Spinal cord (tissue), 9 donors: ENCODE measurements at regions not wholly inside any gene's neighbourhood (a gene's known extent, or its start where the extent isn't known, plus 50 kb on each side); places are given as distances from the start of the nearest gene placed in this dataset.

Source experiments
- DNase-seq, 6 donors: peaks; one replicate each; pipeline versions ENCODE4 v3.0.0 to v3.0.0-alpha.2; 2013 to 2015; ENCODE audit warnings: low spot score in 6 of 6, low read depth in 4 of 6
- H3K27ac ChIP-seq: one replicate; pipeline ENCODE4 v1.5.1; 2013; ENCODE audit warnings: low read depth, low read length, control low read depth
- H3K27me3 ChIP-seq: one replicate; pipeline ENCODE4 v1.6.1; 2013; ENCODE audit warnings: low read length; ENCODE audit not compliant: control insufficient read depth, insufficient read depth
- H3K36me3 ChIP-seq: one replicate; pipeline ENCODE4 v1.6.1; 2013; ENCODE audit warnings: low read length; ENCODE audit not compliant: control insufficient read depth, insufficient read depth
- H3K4me1 ChIP-seq: one replicate; pipeline ENCODE4 v1.6.1; 2013; ENCODE audit warnings: low read length; ENCODE audit not compliant: control insufficient read depth, insufficient read depth
- H3K4me3 ChIP-seq: one replicate; pipeline ENCODE4 v1.5.1; 2013; ENCODE audit warnings: low read depth, low read length, control low read depth
- H3K9me3 ChIP-seq: one replicate; pipeline ENCODE4 v1.6.1; 2013; ENCODE audit warnings: low read length; ENCODE audit not compliant: control insufficient read depth, insufficient read depth
- WGBS: methylation state at CpG from one replicate; pipeline ENCODE4 v1.1.5; 2013; ENCODE audit warnings: missing lambda C conversion rate; ENCODE audit not compliant: insufficient coverage; 5-methylcytosine and 5-hydroxymethylcytosine counted together
- donor health status: healthy.

DNA sequence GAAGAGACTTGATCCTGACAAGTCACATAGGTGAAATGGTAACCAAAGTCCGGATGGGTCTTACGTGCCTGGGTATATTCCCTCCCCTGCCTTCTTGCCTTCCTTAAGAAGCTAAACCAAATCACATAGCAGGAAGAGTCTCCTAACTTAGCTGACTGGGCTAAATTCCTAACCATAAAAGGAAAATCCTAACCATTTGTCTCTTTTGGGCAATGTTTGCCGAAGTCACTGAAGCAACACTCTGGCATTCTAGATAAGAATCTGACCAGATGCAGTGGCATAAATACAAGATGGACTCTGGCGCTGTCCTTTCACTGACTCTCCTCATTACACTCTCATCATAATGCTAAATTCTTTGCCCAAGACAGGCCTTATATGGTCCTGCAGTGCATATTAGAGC is 625.5 kb upstream of the RORB start:
- Histone ChIP-seq H3K4me1 (no peaks in the 10 kb centered on the region), H3K9me3 (no peaks in the 10 kb centered on the region), H3K36me3 (no peaks in the 10 kb centered on the region), H3K4me3 (no peak overlapping the region), H3K27me3 (no peaks in the 10 kb centered on the region), H3K27ac (no peak overlapping the region)
- WGBS = 88% methylated on average over 4 of the region's 4 CpGs
- DNase-seq = no peak

GRCh38 chr9:73872701-73873100 is 624.4 kb upstream of the RORB start:
- Histone ChIP-seq H3K4me3 (no peak overlapping the region), H3K27me3 (no peaks in the 10 kb centered on the region), H3K4me1 (no peaks in the 10 kb centered on the region), H3K9me3 (no peaks in the 10 kb centered on the region), H3K36me3 (no peaks in the 10 kb centered on the region), H3K27ac (no peak overlapping the region)
- WGBS = 61% methylated on average over 4 of the region's 6 CpGs
- DNase-seq = no peak

DNA sequence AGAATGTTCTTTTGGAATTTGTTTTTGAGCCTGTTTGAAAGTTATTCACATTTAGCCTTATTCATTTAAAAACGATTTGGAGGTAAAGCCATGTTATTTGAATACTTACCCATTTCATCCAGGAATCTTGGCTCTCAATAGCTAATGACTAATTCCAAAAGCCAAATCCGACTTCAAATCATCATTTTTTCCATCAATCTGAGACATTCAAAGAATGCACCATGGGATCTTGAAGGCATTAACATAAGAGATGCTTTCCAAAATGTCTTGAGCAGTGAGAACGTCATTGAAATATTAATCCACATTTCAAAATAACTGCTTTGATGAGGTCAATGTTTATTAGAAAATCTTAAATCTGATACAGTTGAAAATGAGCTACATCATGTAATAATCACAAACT is 617.0 kb upstream of the RORB start:
- H3K36me3 ChIP-seq = no peaks in the 10 kb centered on the region
- H3K4me3 ChIP-seq = no peak overlapping the region
- no peaks in the 10 kb centered on the region for H3K27me3 ChIP-seq
- H3K27ac ChIP-seq = no peak overlapping the region
- WGBS = no CpG with 5 or more reads among the region's 3 CpGs
- no peaks in the 10 kb centered on the region for H3K4me1 ChIP-seq
- DNase-seq = no peak
- no peaks in the 10 kb centered on the region for H3K9me3 ChIP-seq

GRCh38 chr9:73889023-73889422 is 608.1 kb upstream of the RORB start:
- H3K27me3 ChIP-seq = no peaks in the 10 kb centered on the region
- H3K27ac ChIP-seq = no peak overlapping the region
- 95% methylated on average over 2 of the region's 2 CpGs for WGBS
- no peaks in the 10 kb centered on the region for H3K9me3 ChIP-seq
- H3K36me3 ChIP-seq = no peaks in the 10 kb centered on the region
- no peak overlapping the region for H3K4me3 ChIP-seq
- H3K4me1 ChIP-seq = no peaks in the 10 kb centered on the region
- no peak for DNase-seq

GRCh38 chr9:73890685-73891277 is 606.4 kb upstream of the RORB start:
- no peak overlapping the region for H3K27ac ChIP-seq
- H3K4me1 ChIP-seq = no peaks in the 10 kb centered on the region
- no peaks in the 10 kb centered on the region for H3K27me3 ChIP-seq
- H3K36me3 ChIP-seq = no peaks in the 10 kb centered on the region
- DNase-seq = peak in 1 of 6 donors; percentile 36
- H3K4me3 ChIP-seq = no peak overlapping the region
- H3K9me3 ChIP-seq = no peaks in the 10 kb centered on the region

- Histone ChIP-seq H3K27me3 (no peaks in the 10 kb centered on the region), H3K9me3 (no peaks in the 10 kb centered on the region), H3K36me3 (no peaks in the 10 kb centered on the region), H3K27ac (no peak overlapping the region), H3K4me1 (no peaks in the 10 kb centered on the region), H3K4me3 (no peak overlapping the region)
- WGBS = no CpG with 5 or more reads among the region's 3 CpGs
- DNase-seq = no peak
Measured at GRCh38 chr9:73892335-73892734, 604.8 kb upstream of the RORB start.

GRCh38 chr9:73893230-73893629 is 603.9 kb upstream of the RORB start:
- H3K36me3 ChIP-seq = no peaks in the 10 kb centered on the region
- no peaks in the 10 kb centered on the region for H3K4me1 ChIP-seq
- no peaks in the 10 kb centered on the region for H3K27me3 ChIP-seq
- no peak for DNase-seq
- no peaks in the 10 kb centered on the region for H3K9me3 ChIP-seq
- H3K4me3 ChIP-seq = no peak overlapping the region
- H3K27ac ChIP-seq = no peak overlapping the region

GRCh38 chr9:73896061-73896460 is 601.1 kb upstream of the RORB start:
- Histone ChIP-seq H3K9me3 (no peaks in the 10 kb centered on the region), H3K4me3 (no peak overlapping the region), H3K4me1 (no peaks in the 10 kb centered on the region), H3K27me3 (no peaks in the 10 kb centered on the region), H3K27ac (no peak overlapping the region), H3K36me3 (no peaks in the 10 kb centered on the region)
- DNase-seq = peak in 1 of 6 donors; percentile 9
- no CpG with 5 or more reads among the region's 2 CpGs for WGBS

GRCh38 chr9:73906671-73907070 is 590.5 kb upstream of the RORB start:
- Histone ChIP-seq H3K9me3 (no peaks in the 10 kb centered on the region), H3K36me3 (no peaks in the 10 kb centered on the region), H3K27me3 (no peaks in the 10 kb centered on the region), H3K4me1 (no peaks in the 10 kb centered on the region), H3K27ac (no peak overlapping the region), H3K4me3 (no peak overlapping the region)
- WGBS = no CpG with 5 or more reads among the region's 1 CpG
- no peak for DNase-seq

- peak in 3 of 6 donors; percentile 8 to 84 (median 38) for DNase-seq
- H3K4me3 ChIP-seq = no peak overlapping the region
- H3K4me1 ChIP-seq = no peaks in the 10 kb centered on the region
- WGBS = no CpG with 5 or more reads among the region's 3 CpGs
- H3K27me3 ChIP-seq = no peaks in the 10 kb centered on the region
- no peaks in the 10 kb centered on the region for H3K9me3 ChIP-seq
- H3K27ac ChIP-seq = no peak overlapping the region
- H3K36me3 ChIP-seq = no peaks in the 10 kb centered on the region
Measured at GRCh38 chr9:73911804-73912203, 585.3 kb upstream of the RORB start.
